B cell (primary cell): ENCODE measurements at regions not wholly inside any gene's neighbourhood (a gene's known extent, or its start where the extent isn't known, plus 50 kb on each side); places are given as distances from the start of the nearest gene placed in this dataset.
A peak's percentile ranks its signal among the peaks of the same experiment; 100 is the strongest.
"Not testable (repeated sequence)": the region's sequence is repeated elsewhere in the genome, so short reads cannot be mapped to it uniquely, and the experiment has no call there.

Source experiments
- ATAC-seq: fragments of 200-7000 bp; cut with Tn5 transposase; one replicate; pipeline ENCODE4 v1.10.0; 2021; ENCODE audit warnings: low read depth, mild to moderate bottlenecking, moderate number of reproducible peaks, moderate library complexity
- CTCF ChIA-PET: fragments of 350-600 bp; sonication (Branson Sonifier 250); formaldehyde crosslinking; loops from one replicate; lab custom pipeline; 2021; ENCODE audit warnings: antibody characterized with exemption, inconsistent platforms; lab: Charles Lee
- POLR2A ChIA-PET: fragments of 350-600 bp; sonication (Branson Sonifier 250); formaldehyde crosslinking; loops from one replicate; lab custom pipeline; 2021; ENCODE audit warnings: antibody characterized with exemption; lab: Charles Lee
- DNase-seq: peaks from one replicate; pipeline ENCODE4 v3.0.0; 2013
- H2AFZ ChIP-seq: 2 replicates; pipeline ENCODE4 v1.6.1; 2012; ENCODE audit warnings: mild to moderate bottlenecking, low read depth, low read length; ENCODE audit not compliant: insufficient read depth, poor library complexity, severe bottlenecking
- H3K27ac ChIP-seq, 2 donors: 1 replicate in 1 of 2; 2 replicates in 1 of 2; pipeline ENCODE4 v1.5.1; 2012 to 2013; ENCODE audit warnings: low read length in 2 of 2, mild to moderate bottlenecking in 2 of 2, moderate library complexity in 1 of 2
- H3K27me3 ChIP-seq, 4 experiments: fragments of 200-600 bp in 1 of 4; sonication (generic) in 1 of 4; replicated peaks in 1 of 4; 1 replicate in 2 of 4; 2 replicates in 2 of 4; pipeline versions ENCODE4 v1.6.1 to v1.7.0; 2013 to 2016; ENCODE audit warnings: low read length in 3 of 4, mild to moderate bottlenecking in 2 of 4, mixed read lengths in 1 of 4, moderate library complexity in 1 of 4; ENCODE audit not compliant: insufficient read depth in 4 of 4, control insufficient read depth in 3 of 4; ENCODE audit errors: control extremely low read depth in 1 of 4
- H3K36me3 ChIP-seq, 2 experiments: replicated peaks in 1 of 2; 1 replicate in 1 of 2; 2 replicates in 1 of 2; pipeline versions ENCODE4 v1.6.1 to v1.7.1; 2013; ENCODE audit warnings: low read length in 1 of 2; ENCODE audit not compliant: insufficient read depth in 2 of 2, control insufficient read depth in 1 of 2; ENCODE audit errors: control extremely low read depth in 1 of 2, extremely low read depth in 1 of 2
- H3K4me1 ChIP-seq, 2 donors: fragments of 200-600 bp in 1 of 2; sonication (generic) in 1 of 2; 1 replicate in 1 of 2; 2 replicates in 1 of 2; pipeline versions ENCODE4 v1.5.1 to v1.6.1; 2013 to 2017; ENCODE audit warnings: low read length in 2 of 2; ENCODE audit not compliant: control insufficient read depth in 2 of 2, insufficient read depth in 2 of 2
- H3K4me2 ChIP-seq: replicated peaks from 2 replicates; pipeline ENCODE3; 2012; ENCODE audit warnings: mild to moderate bottlenecking, low read depth, low read length; ENCODE audit not compliant: poor library complexity, severe bottlenecking
- H3K4me3 ChIP-seq, 5 experiments: fragments of 200-600 bp in 1 of 5; sonication (generic) in 1 of 5; 1 replicate in 3 of 5; 2 replicates in 2 of 5; pipeline versions ENCODE4 v1.5.1 to v1.7.0; 2011 to 2016; ENCODE audit warnings: low read length in 4 of 5, mild to moderate bottlenecking in 4 of 5, low read depth in 2 of 5, control low read depth in 1 of 5, moderate library complexity in 1 of 5; ENCODE audit not compliant: insufficient read depth in 1 of 5; ENCODE audit errors: control extremely low read depth in 1 of 5, extremely low read depth in 1 of 5
- H3K79me2 ChIP-seq: fragments of 200-600 bp; sonication (generic); one replicate; pipeline ENCODE4 v1.6.0; 2016; ENCODE audit warnings: low read length; ENCODE audit not compliant: control insufficient read depth, insufficient read depth
- H3K9ac ChIP-seq: fragments of 200-600 bp; sonication (generic); 2 replicates; pipeline ENCODE4 v1.6.1; 2017; ENCODE audit warnings: mild to moderate bottlenecking, low read length, moderate library complexity
- H3K9me3 ChIP-seq, 3 donors: one replicate each; pipeline versions ENCODE4 v1.6.1 to v1.7.1; 2013; ENCODE audit warnings: low read length in 2 of 3; ENCODE audit not compliant: control insufficient read depth in 2 of 3, insufficient read depth in 1 of 3; ENCODE audit errors: control extremely low read depth in 1 of 3
- H4K20me1 ChIP-seq: 2 replicates; pipeline ENCODE4 v1.6.0; 2012; ENCODE audit warnings: mild to moderate bottlenecking, low read length; ENCODE audit not compliant: insufficient read depth, control insufficient read depth, poor library complexity, severe bottlenecking
- H3K27ac Mint-ChIP-seq: one replicate; pipeline ENCODE4 v1.8.0; 2021; ENCODE audit warnings: mixed read lengths
- H3K27me3 Mint-ChIP-seq: one replicate; pipeline ENCODE4 v1.8.0; 2021; ENCODE audit warnings: mixed read lengths
- H3K4me1 Mint-ChIP-seq: one replicate; pipeline ENCODE4 v1.8.0; 2021; ENCODE audit warnings: mixed read lengths
- H3K4me3 Mint-ChIP-seq: one replicate; pipeline ENCODE4 v1.8.0; 2021; ENCODE audit warnings: mixed read lengths
- H3K9me3 Mint-ChIP-seq: one replicate; pipeline ENCODE4 v1.8.0; 2022; ENCODE audit warnings: mixed read lengths; ENCODE audit not compliant: insufficient read depth
- CTCF ChIP-seq: fragments of 200-600 bp; IDR thresholded peaks from one replicate; pipeline ENCODE4 v1.8.0; 2022; ENCODE audit warnings: antibody characterized with exemption, mild to moderate bottlenecking
- EZH2 ChIP-seq: IDR thresholded peaks from 2 replicates; pipeline ENCODE4 v1.6.1; 2012; ENCODE audit warnings: borderline replicate concordance, low read depth, mild to moderate bottlenecking, moderate library complexity, low read length; ENCODE audit not compliant: insufficient read depth, poor library complexity, severe bottlenecking
- whole genome bisulfite sequencing: methylation state at CpG from one replicate; pipeline ENCODE4 v1.1.5; 2013; ENCODE audit warnings: missing lambda C conversion rate; ENCODE audit not compliant: insufficient coverage; 5-methylcytosine and 5-hydroxymethylcytosine counted together
- intact Hi-C: fragments of 100-400 bp; cut with micrococcal nuclease; formaldehyde crosslinking; loops from one replicate; pipeline ENCODE4 v1.10.0; 2022

GRCh38 chr6:27140999-27141528 lies 106.4 kb upstream of the PRSS16 start:
- H3K79me2 ChIP-seq, result peaks cover 80% of the 10 kb centered on the region
- H3K4me1 ChIP-seq, result peaks cover 39 to 41% of the 10 kb centered on the region in 2 donors
- intact Hi-C loops, result no loop called here
- Mint-ChIP-seq H3K4me1 (peaks cover 51% of the 10 kb centered on the region), H3K9me3 (no peaks in the 10 kb centered on the region), H3K27ac (peak overlapping the region; percentile 85), H3K4me3 (peak overlapping the region; percentile 78), H3K27me3 (no peaks in the 10 kb centered on the region)
- WGBS, result no CpG with 5 or more reads among the region's 5 CpGs
- peak overlapping the region in 2 of 5 experiments; percentile 35 to 36 for H3K4me3 ChIP-seq
- peak overlapping the region in 1 of 2 donors; percentile 67 for H3K27ac ChIP-seq
- ChIA-PET CTCF (no interaction called here), POLR2A (interaction anchor here (0.6 kb wide), 1 partner anchor 750 kb away, joined by 7 read pairs; no protein-coding TSS in a partner anchor)
- H2AFZ ChIP-seq, result no peak overlapping the region
- DNase-seq, result no peak
- no peak for ATAC-seq
- TF ChIP-seq CTCF, result no peak
- peaks cover 0 to 4% of the 10 kb centered on the region in 2 experiments for H3K36me3 ChIP-seq
- H4K20me1 ChIP-seq, result no peaks in the 10 kb centered on the region
- H3K27me3 ChIP-seq, result no peaks in the 10 kb centered on the region
- H3K9me3 ChIP-seq, result no peaks in the 10 kb centered on the region
- peak overlapping the region; percentile 62 for H3K4me2 ChIP-seq
- peak overlapping the region; percentile 28 for H3K9ac ChIP-seq

- H3K4me3 Mint-ChIP-seq, result peak overlapping the region; percentile 75
- CTCF ChIA-PET, result no interaction called here
- no peaks in the 10 kb centered on the region for H4K20me1 ChIP-seq
- H3K4me3 ChIP-seq, result peak overlapping the region in 2 of 5 experiments; percentile 13 to 35
- H3K27me3 ChIP-seq, result no peaks in the 10 kb centered on the region
- peaks cover 0 to 4% of the 10 kb centered on the region in 2 experiments for H3K36me3 ChIP-seq
- H3K4me1 ChIP-seq, result peaks cover 39 to 41% of the 10 kb centered on the region in 2 donors
- peaks cover 51% of the 10 kb centered on the region for H3K4me1 Mint-ChIP-seq
- H3K4me2 ChIP-seq, result peak overlapping the region; percentile 62
- intact Hi-C loops, result no loop called here
- POLR2A ChIA-PET, result no interaction called here
- no peaks in the 10 kb centered on the region for H3K9me3 Mint-ChIP-seq
- no peak for ATAC-seq
- peaks cover 78% of the 10 kb centered on the region for H3K79me2 ChIP-seq
- H2AFZ ChIP-seq, result no peak overlapping the region
- TF ChIP-seq EZH2, result no peak
- no peak for TF ChIP-seq CTCF
- H3K27ac ChIP-seq, result peak overlapping the region in 1 of 2 donors; percentile 67
- H3K27ac Mint-ChIP-seq, result peak overlapping the region; percentile 7
- no CpG with 5 or more reads among the region's 3 CpGs for WGBS
- H3K9me3 ChIP-seq, result no peaks in the 10 kb centered on the region
- no peak for DNase-seq
- H3K9ac ChIP-seq, result peak overlapping the region; percentile 28
- no peaks in the 10 kb centered on the region for H3K27me3 Mint-ChIP-seq
These were observed 105.9 kb upstream of the PRSS16 start for GRCh38 chr6:27141529-27142015.

GRCh38 chr6:27143020-27143388 lies 104.5 kb upstream of the PRSS16 start:
- H3K9ac ChIP-seq, intact Hi-C loops, H3K9me3 Mint-ChIP-seq, ATAC-seq, DNase-seq, H3K27me3 Mint-ChIP-seq, H3K9me3 ChIP-seq, H3K27me3 ChIP-seq, H3K36me3 ChIP-seq, H3K27ac ChIP-seq, H2AFZ ChIP-seq, H4K20me1 ChIP-seq: not testable (repeated sequence)
- H3K4me1 ChIP-seq, result peaks cover 40 to 41% of the 10 kb centered on the region in 2 donors
- ChIA-PET CTCF (interaction anchor here (0.7 to 2.2 kb wide), 4 partner anchors 9 to 667 kb away, joined by 4 to 13 read pairs (median 6); a partner anchor contains a TSS), POLR2A (interaction anchor here (0.7 to 8.8 kb wide), 5 partner anchors 10 to 1102 kb away, joined by 4 to 266 read pairs (median 12); a partner anchor contains a TSS)
- Mint-ChIP-seq H3K4me3 (peak overlapping the region; percentile 55), H3K4me1 (peaks cover 51% of the 10 kb centered on the region), H3K27ac (peak overlapping the region; percentile 33)
- 100% methylated on average over 3 of the region's 4 CpGs for WGBS
- H3K4me3 ChIP-seq, result peak overlapping the region in 1 of 5 experiments; percentile 13
- peaks cover 70% of the 10 kb centered on the region for H3K79me2 ChIP-seq
- peak overlapping the region; percentile 79 for H3K4me2 ChIP-seq
